GM21381 (cell line): ENCODE measurements at regions not wholly inside any gene's neighbourhood (a gene's known extent, or its start where the extent isn't known, plus 50 kb on each side); places are given as distances from the start of the nearest gene placed in this dataset.
"Not testable (repeated sequence)": the region's sequence is repeated elsewhere in the genome, so short reads cannot be mapped to it uniquely, and the experiment has no call there.

ENCODE experiments used
- ATAC-seq: cut with Tn5 transposase; IDR thresholded peaks from one replicate; pipeline ENCODE4 v1.9.1; 2021; ENCODE audit warnings: mild to moderate bottlenecking, moderate library complexity; ENCODE audit not compliant: unreplicated experiment

GRCh38 chrX:8027827-8028226, 100.6 kb upstream of the PNPLA4 start:
- ATAC-seq = no peak

GRCh38 chrX:8025705-8026104, 98.5 kb upstream of the PNPLA4 start:
- ATAC-seq = no peak

GRCh38 chrX:8018934-8019333, 91.7 kb upstream of the PNPLA4 start:
- no peak for ATAC-seq

- no peak for ATAC-seq
Observed at GRCh38 chrX:8010105-8010504, 82.9 kb upstream of the PNPLA4 start.

GRCh38 chrX:8005678-8006347, 78.6 kb upstream of the PNPLA4 start:
- ATAC-seq = no peak

GRCh38 chrX:8003147-8003883, 76.1 kb upstream of the PNPLA4 start:
- ATAC-seq = no peak

GRCh38 chrX:7996851-7997250, 69.6 kb upstream of the PNPLA4 start:
- ATAC-seq = no peak

- ATAC-seq = no peak
Observed at GRCh38 chrX:7996414-7996813, 69.2 kb upstream of the PNPLA4 start.

- no peak for ATAC-seq
Observed at GRCh38 chrX:7993873-7994272, 66.7 kb upstream of the PNPLA4 start.

- ATAC-seq = not testable (repeated sequence)
Observed at GRCh38 chrX:7988013-7988759, 61.0 kb upstream of the PNPLA4 start.

GRCh38 chrX:7987160-7988012, 60.2 kb upstream of the PNPLA4 start:
- peak; percentile 46 for ATAC-seq

- ATAC-seq = not testable (repeated sequence)
Observed at GRCh38 chrX:7986738-7987137, 59.5 kb upstream of the PNPLA4 start.

GRCh38 chrX:7985568-7985967, 58.4 kb upstream of the PNPLA4 start:
- no peak for ATAC-seq

GRCh38 chrX:7983581-7983980, 56.4 kb upstream of the PNPLA4 start:
- no peak for ATAC-seq
